ENCODE measurements at regions not wholly inside any gene's neighbourhood (a gene's known extent, or its start where the extent isn't known, plus 50 kb on each side); places are given as distances from the start of the nearest gene placed in this dataset.

DNA sequence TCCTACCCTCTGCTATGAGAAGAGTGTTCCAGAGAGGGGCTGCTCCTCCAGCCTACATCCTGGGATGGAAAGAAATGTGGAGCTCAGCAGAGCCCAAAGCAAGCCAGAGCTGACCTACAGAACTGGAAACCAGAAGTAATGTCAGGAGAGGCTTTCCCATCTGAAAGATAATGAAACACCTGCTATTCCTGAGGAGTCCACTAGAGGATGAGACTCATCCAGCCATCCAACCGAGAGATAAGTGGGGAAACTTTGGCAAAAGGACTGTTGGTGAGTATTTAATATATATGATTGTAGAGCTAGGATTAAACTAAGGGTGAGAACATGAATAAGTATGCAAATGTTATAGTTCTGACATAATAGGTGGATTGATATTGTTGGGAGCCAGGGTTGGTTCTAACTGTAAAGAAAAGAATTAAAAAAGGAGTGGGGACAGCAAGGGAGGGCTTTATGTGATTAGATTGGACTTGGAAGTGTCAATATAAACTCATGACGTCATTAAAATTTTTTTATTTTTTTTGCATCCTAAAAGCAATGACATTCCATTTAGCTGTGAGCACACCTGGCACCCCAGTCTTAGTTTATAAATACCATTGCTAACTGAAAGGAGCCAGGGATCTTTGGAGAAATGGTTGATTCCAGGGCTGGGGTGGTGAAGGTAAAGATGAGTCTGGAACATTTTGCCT, 312.8 kb upstream of the NFE2L3 start:
- no peaks in the 10 kb centered on the region for H3K9me3 ChIP-seq
- DNase-seq (no peak), ATAC-seq (no peak)
- H3K27me3 ChIP-seq = no peaks in the 10 kb centered on the region
- in situ Hi-C loops (cut with MboI; ENCODE audit: low sequenced_read_pairs in 4 of 4) (loop anchor here in 1 of 4 donors (25.0 kb wide), 1 partner anchor 127 kb away; no protein-coding TSS in a partner anchor), intact Hi-C loops (cut with DNase I; ENCODE audit: low total_unique reads) (no loop called here)
- H3K36me3 ChIP-seq = no peaks in the 10 kb centered on the region
- H3K4me1 ChIP-seq = peaks cover 33 to 54% of the 10 kb centered on the region in 2 donors
- TF ChIP-seq POLR2A (IDR thresholded peaks at IDR 0.05) = no peak
- TF ChIP-seq, protein P1, sequence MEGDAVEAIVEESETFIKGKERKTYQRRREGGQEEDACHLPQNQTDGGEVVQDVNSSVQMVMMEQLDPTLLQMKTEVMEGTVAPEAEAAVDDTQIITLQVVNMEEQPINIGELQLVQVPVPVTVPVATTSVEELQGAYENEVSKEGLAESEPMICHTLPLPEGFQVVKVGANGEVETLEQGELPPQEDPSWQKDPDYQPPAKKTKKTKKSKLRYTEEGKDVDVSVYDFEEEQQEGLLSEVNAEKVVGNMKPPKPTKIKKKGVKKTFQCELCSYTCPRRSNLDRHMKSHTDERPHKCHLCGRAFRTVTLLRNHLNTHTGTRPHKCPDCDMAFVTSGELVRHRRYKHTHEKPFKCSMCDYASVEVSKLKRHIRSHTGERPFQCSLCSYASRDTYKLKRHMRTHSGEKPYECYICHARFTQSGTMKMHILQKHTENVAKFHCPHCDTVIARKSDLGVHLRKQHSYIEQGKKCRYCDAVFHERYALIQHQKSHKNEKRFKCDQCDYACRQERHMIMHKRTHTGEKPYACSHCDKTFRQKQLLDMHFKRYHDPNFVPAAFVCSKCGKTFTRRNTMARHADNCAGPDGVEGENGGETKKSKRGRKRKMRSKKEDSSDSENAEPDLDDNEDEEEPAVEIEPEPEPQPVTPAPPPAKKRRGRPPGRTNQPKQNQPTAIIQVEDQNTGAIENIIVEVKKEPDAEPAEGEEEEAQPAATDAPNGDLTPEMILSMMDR (IDR thresholded peaks at IDR 0.05 in 4 of 5, conservative IDR thresholded peaks at IDR 0.05 in 1 of 5) = peak in 4 of 5 experiments; percentile 38 to 53 (median 44)
- peak overlapping the region; percentile 87 to 91 (median 88) for H3K27ac ChIP-seq
- H3K4me3 ChIP-seq = no peak overlapping the region

DNA sequence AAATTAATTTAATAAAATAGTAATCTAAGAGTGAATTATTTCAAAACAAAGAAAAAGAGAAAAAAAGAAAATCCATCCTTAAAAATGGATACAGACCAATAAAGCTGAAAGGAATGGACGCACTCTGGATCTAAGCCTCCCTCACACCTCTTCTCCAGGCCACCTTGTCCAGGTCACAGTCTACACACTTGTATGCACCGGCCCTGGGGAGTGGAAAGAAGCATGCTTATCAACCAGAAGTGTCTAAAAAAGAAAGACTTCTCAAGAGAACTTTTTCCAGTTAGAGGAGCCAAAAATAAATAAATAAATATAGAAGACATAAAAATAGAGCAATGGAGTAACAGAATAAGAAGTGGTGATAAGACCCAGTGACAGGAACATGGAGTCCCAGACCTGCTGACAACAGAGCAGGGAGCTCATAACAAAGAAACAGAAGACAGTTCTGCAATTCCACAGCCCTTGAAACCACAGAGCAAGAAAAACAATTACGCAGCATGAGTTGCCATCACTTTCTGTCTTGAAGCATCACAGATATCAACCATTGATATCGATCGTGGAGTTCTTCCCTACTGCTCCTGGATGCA, 311.7 kb upstream of the NFE2L3 start:
- H3K27me3 ChIP-seq = no peaks in the 10 kb centered on the region
- ATAC-seq (peak; percentile 95 to 97), DNase-seq (peak; percentile 75 to 80)
- in situ Hi-C loops (cut with MboI; ENCODE audit: low sequenced_read_pairs in 4 of 4) (loop anchor here (5.0 to 25.0 kb wide), 6 partner anchors 63 to 446 kb away; no protein-coding TSS in a partner anchor), intact Hi-C loops (cut with DNase I; ENCODE audit: low total_unique reads) (loop anchor here (1.0 to 5.0 kb wide), 3 partner anchors 88 to 1063 kb away; no protein-coding TSS in a partner anchor)
- no peaks in the 10 kb centered on the region for H3K36me3 ChIP-seq
- peak overlapping the region; percentile 87 to 91 (median 88) for H3K27ac ChIP-seq
- TF ChIP-seq POLR2A (IDR thresholded peaks at IDR 0.05) = peak in 1 of 2 donors; percentile 32
- TF ChIP-seq, protein P1 (IDR thresholded peaks at IDR 0.05 in 4 of 5, conservative IDR thresholded peaks at IDR 0.05 in 1 of 5) = no peak
- peak overlapping the region in 1 of 4 donors; percentile 5 for H3K4me3 ChIP-seq
- H3K4me1 ChIP-seq = peaks cover 35 to 54% of the 10 kb centered on the region in 2 donors
- H3K9me3 ChIP-seq = no peaks in the 10 kb centered on the region

DNA sequence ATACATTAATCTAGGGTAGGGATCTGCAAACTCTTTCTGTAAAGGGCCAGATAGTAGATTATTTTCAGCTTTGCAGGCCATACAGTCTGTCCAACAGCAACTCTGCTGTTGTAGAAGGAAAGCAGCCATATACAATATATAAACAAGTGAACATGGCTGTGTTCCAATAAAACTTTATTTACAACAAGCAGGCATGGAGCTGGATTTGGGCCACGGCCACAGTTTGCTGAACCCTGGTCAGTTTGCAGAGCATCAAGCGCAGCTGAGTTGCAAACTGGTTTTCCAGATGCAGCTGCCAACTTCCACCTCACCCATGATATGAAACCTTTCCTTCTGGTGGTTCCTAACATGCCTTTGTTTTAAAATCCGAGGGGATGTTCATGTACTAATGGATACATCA, 310.4 kb upstream of the NFE2L3 start:
- in situ Hi-C loops (cut with MboI; ENCODE audit: low sequenced_read_pairs in 4 of 4) = loop anchor here (5.0 to 25.0 kb wide), 6 partner anchors 64 to 447 kb away; no protein-coding TSS in a partner anchor
- intact Hi-C loops (cut with DNase I; ENCODE audit: low total_unique reads) = loop anchor here (5.0 kb wide), 2 partner anchors 89 to 1064 kb away; no protein-coding TSS in a partner anchor
- H3K4me1 ChIP-seq = peaks cover 48 to 63% of the 10 kb centered on the region in 2 donors
- H3K4me3 ChIP-seq = no peak overlapping the region
- H3K27ac ChIP-seq = peak overlapping the region; percentile 87 to 91 (median 88)
- H3K27me3 ChIP-seq = no peaks in the 10 kb centered on the region
- H3K9me3 ChIP-seq = no peaks in the 10 kb centered on the region
- ATAC-seq (no peak), DNase-seq (no peak)
- no peaks in the 10 kb centered on the region for H3K36me3 ChIP-seq
- no peak for TF ChIP-seq POLR2A (IDR thresholded peaks at IDR 0.05)
- TF ChIP-seq, protein P1 (IDR thresholded peaks at IDR 0.05 in 4 of 5, conservative IDR thresholded peaks at IDR 0.05 in 1 of 5) = no peak

DNA sequence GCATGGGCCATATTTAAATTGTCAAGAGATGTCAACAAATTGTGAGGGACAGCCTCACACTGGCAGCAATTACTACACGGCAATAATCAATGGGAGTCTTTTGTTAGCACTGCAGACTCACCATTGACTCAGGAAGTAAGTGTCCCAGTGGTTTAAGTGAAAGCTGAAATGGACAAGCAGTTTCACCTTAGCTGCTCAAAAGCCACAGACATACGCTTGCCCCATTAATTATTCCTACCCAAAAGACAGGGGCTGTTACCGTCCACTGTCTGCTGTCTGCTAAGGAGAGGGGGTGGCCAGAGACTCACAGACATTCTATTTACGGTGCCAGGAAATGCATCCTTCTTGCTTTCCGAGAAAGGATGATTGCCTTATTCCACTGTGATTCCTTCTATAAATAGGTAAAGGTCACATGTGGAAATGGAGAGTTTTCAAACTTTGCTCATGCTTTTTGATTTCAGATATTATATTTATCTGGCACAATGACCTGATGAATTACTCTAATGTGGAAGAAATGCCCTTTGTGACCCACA, 309.7 kb upstream of the NFE2L3 start:
- DNase-seq (no peak), ATAC-seq (peak; percentile 42 to 60)
- no peak for TF ChIP-seq POLR2A (IDR thresholded peaks at IDR 0.05)
- TF ChIP-seq, protein P1 (IDR thresholded peaks at IDR 0.05 in 4 of 5, conservative IDR thresholded peaks at IDR 0.05 in 1 of 5) = no peak
- Histone ChIP-seq H3K4me1 (peaks cover 55 to 70% of the 10 kb centered on the region in 2 donors), H3K4me3 (no peak overlapping the region), H3K27ac (peak overlapping the region; percentile 87 to 91 (median 88)), H3K9me3 (no peaks in the 10 kb centered on the region), H3K27me3 (no peaks in the 10 kb centered on the region), H3K36me3 (no peaks in the 10 kb centered on the region)
- in situ Hi-C loops (cut with MboI; ENCODE audit: low sequenced_read_pairs in 4 of 4) = loop anchor here (5.0 to 25.0 kb wide), 6 partner anchors 65 to 447 kb away; no protein-coding TSS in a partner anchor
- intact Hi-C loops (cut with DNase I; ENCODE audit: low total_unique reads) = loop anchor here (2.0 to 5.0 kb wide), 3 partner anchors 75 to 1065 kb away; no protein-coding TSS in a partner anchor

Data from gastrocnemius medialis (tissue), 4 donors.